NCI-H82 treated with DMSO at 0.1 percent for 48 hours (cell line): ENCODE measurements at regions not wholly inside any gene's neighbourhood (a gene's known extent, or its start where the extent isn't known, plus 50 kb on each side); places are given as distances from the start of the nearest gene placed in this dataset.

Source experiments
- DNase-seq: peaks from one replicate; lab custom pipeline; 2025; ENCODE audit not compliant: unreplicated experiment; lab: John Stamatoyannopoulos, UW

DNA sequence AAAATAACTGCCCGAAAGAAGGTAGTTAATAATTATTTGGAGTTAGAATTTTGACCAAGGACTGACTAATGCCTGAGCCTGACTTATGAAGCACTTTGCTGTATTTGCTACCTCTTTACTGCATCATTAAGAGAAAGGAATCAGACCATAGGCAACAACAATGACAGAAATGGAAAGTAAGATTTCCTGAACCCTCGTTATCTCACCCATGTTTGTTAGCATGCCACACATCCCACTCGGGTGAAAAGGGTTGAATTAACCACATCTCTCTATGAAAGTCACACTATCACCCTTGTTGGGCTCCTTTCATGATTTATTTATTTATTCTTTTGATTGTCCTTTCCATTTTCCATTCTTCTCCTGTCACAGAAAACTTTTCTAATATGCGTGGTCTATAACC, 59.6 kb downstream of the OLIG3 start:
- no peak for DNase-seq

DNA sequence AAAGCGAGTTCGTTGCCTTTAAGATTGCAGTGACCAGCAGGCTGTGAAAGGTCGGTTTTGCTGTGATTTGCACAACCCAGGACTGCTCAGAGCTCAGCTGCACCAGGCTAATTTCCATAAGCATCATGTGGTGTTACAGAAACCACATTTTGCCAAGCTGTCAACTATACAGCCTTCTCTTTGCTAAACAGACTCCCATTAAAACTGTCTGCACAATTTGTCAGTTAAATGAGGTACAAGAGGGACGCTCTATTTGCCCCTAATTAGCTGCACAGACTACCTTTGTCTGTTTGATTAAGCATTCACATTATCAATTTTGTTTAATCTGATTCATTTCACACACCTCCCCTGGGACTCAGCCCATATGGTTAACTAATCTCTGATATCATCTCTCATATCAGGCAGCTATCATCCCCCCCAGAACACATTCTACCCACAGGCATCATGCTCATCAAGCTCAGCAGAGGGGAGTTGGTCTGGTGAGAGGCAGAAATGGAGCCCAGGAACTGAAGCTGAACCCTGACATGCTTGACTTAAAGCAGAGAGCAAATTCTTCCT, 62.1 kb downstream of the OLIG3 start:
- DNase-seq, result no peak

DNA sequence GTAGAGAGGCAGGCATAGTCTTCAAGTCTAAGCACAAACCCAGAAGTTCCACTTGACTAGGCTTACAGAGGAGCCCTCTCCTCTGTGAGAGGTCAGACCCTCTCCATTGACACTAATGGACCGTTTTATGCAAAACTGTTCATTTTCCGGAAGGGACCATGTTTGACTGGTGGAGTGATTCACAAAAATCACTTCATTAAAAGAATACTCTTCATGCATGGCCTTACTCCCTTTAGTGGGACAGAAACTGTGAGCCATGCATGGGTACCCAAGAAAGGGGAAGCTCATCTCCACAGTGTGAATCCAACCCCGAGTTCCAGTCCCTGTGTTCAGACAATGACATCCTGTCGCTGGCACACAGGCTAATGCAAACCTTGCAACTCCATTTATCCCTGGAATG, 63.2 kb downstream of the OLIG3 start:
- DNase-seq, result no peak

DNA sequence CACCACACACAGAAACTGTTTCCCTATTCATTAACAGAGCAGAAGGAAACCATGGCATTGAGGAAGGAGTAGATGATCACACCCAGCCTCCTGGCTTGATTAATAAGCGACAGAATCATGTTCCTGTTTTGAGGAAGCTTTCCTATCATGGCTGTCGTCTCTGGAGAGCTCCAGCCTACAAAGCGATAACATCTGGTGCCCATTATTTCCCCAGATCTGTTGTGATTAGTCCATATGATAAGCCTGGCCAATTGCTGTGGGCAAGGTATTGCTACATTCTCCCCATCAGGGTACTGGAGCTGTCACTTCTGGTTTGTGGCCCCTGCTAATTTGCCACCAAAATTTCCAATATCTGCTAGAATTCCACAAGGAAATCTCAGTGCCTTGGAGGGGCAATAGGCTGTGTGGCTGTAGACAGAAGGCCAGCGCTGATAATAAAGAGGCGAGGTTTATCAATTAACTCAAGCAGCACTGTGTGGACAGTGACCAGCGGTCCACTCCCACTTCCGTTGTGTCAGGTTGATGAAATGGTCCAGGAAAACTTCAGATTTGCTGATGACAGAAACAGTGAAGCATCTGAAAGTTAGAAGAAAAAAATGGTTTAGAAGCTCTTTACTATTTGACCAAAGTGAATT, 66.4 kb downstream of the OLIG3 start:
- DNase-seq, result no peak

DNA sequence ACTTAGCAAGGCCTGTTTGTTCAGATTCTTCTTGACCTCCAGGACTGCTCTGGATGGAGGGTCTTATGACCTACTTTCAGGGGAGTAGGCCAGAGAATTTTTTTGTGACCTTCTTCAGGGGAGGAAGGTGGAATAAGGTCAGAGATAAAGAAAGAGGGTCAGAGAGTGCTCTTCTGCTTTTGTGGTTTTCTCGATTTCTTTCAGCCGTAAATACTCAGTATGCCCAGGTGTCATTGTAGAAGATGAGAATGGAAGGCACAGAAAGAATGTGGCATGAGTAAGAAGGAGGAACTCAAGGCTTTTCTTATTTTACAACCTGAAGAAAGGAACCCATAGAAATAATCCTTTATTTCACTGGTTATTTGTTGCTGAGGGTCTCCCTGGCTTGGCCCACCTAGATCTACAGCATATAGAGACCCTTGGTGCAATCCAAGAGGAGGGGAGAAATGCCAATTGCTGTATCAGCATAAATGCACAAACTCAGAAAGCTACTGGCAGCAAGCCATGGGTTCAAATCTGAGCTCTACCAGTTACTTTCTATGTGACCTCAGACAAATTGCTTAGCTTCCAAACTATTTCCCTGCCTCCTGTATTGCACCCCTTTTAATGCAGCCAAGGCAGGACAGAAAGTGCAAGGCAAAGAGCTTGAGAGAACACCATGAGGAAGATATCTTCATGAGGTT, 68.0 kb downstream of the OLIG3 start:
- no peak for DNase-seq

DNA sequence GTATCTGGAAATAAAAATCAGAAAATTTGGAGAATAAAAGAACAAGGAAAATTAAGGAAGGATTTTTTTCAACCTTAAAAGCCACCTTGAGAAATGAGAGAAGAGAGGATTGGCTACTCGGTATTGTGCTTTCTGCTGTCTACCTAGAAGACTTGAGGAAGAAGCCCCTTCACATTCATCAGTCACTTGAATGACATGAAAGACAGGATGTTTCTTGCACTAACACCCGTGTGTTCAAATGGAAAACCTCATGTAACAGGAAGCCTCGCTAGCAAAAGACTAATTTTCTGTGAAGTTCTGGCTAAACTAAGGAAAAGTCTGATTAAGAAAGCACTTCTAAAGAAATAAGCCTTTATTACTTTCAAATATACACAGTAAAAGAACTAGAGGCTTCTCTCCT, 69.9 kb downstream of the OLIG3 start:
- DNase-seq, result no peak

- DNase-seq, result peak; percentile 40
These were observed 70.6 kb downstream of the OLIG3 start for GRCh38 chr6:137423451-137424168.

- no peak for DNase-seq
These were observed 76.8 kb downstream of the OLIG3 start for GRCh38 chr6:137417396-137417795.

- DNase-seq, result no peak
These were observed 77.7 kb downstream of the OLIG3 start for GRCh38 chr6:137416376-137417109.

- no peak for DNase-seq
These were observed 78.4 kb downstream of the OLIG3 start for GRCh38 chr6:137415834-137416190.

GRCh38 chr6:137415127-137415833, 78.9 kb downstream of the OLIG3 start:
- DNase-seq, result no peak

DNA sequence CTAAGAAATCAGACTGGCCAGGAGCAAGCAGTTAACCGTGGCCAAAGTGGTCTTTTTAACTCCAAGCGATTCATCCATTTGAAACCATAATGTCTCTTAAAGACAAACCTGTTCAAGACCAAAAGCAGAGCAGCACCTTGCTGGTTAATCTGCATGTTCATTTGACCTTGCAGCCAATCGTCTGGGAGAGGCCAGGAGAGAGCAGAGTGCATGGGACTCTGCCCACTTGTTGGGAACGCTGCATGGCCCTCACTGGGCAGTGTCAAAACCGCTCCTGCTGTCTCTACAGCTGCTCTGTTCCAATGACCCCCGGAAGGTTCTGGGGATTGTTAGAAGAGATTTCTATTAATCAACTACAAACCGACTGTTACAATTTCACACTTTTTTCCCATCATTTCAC, 79.6 kb downstream of the OLIG3 start:
- DNase-seq, result no peak

DNA sequence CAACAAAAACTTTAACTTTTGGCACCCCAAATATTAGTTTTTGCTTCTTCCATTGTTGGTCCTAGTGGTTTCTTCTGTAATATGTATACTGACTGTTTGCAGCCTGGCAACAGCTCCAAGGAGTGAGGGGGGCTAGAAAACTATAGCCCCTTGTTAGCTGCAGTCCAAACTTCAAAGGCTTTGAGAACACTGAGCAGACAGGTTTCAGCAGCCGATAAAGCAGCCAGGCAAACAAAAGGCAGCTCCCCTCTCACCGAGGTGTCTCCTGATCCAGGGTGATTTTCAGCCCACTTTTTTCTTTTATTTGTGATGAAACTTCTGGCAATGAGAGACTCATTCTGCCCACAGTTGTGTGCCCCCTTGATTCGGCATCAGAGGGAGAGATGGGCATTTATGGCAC, 80.7 kb downstream of the OLIG3 start:
- DNase-seq, result no peak

DNA sequence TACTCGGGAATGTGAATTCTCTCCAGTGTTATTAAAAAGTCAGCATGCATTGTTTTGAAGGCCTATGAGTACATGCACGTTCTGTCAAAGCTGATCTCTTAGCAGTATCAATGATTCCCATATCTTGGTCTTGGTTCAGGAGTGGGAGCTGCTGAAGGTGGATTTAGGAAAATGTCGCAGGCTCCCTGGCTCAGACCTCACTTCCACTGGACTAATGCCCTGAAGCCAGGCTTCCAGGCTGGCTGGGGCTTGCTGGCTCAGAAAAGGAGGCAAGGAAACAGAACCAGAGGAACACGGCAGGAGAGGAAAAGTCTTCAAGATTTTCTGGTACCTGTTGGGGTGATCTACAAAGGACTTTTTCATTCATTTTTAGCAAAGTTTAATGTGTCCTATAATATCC, 81.6 kb downstream of the OLIG3 start:
- no peak for DNase-seq

DNA sequence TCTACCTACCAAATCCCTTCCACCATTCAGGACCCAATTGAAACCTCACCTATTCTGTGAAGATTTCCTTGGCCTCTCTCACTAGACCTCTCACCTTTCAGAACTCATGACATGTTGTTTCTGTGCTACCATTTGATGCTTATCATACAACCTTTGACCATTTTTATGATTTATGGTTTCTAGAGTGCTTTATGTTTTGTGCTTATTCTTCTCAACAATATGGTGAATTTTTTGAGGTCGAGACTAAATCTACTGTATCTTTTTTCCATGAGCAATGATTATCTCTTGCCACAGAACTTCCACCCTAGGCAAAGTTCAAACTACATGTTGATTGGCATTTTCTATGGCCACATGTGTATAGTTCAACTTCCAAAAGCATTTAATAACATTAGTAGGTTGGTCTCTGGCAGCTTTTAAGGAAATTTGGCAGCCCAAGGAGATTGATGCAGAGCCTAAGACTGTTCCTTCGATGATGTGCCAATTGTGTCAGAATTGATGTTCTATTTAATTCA, 84.9 kb downstream of the OLIG3 start:
- no peak for DNase-seq

- DNase-seq, result no peak
These were observed 86.4 kb downstream of the OLIG3 start for GRCh38 chr6:137407816-137408215.

DNA sequence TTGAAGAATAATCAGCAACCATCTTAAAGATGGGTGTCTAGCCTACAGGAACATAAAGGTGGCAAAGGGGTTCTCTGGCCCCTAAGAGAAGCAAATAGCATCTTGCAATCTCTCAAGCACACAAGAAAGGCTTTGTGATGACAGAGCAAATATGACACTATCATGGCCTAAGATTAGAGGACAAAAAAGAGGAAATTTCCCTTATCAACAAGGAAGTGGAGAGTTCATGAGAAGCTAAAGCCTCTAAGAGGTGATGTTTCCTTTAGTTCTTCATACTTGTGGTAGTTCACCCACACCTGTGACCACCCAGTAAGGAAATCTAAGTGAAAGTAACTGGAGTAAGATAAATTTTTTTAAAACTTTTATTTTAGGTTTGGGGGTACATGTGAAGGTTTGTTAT, 88.4 kb downstream of the OLIG3 start:
- no peak for DNase-seq

GRCh38 chr6:137403855-137404254, 90.3 kb downstream of the OLIG3 start:
- no peak for DNase-seq

GRCh38 chr6:137403443-137403842, 90.8 kb downstream of the OLIG3 start:
- DNase-seq, result no peak

DNA sequence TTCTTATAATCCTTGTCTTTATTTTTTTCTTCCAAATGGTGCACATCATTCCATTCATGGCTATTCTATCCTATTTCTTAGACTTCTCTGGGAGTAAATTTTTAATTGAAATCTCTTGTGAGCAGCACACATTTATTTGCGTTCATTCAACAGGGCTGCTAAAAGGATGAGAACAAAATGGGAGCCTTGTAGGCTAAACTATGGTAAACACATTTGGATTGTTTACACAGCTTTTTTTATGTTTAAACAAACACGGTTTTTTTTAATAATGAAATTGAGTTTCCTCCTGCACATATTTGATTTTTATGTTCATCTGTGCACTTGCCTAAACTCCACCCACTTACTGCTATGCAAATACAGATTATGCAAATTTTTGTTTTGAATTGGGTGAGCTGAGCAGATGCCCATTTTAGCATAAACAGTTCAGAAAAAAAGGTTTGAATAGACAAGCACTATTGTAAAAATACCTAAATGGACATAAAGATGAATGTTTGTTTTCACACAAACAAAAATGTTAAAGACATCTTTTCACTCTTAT, 92.0 kb downstream of the OLIG3 start:
- DNase-seq, result no peak
